IMR-90 (cell line): ENCODE measurements at regions not wholly inside any gene's neighbourhood (a gene's known extent, or its start where the extent isn't known, plus 50 kb on each side); places are given as distances from the start of the nearest gene placed in this dataset.

Source experiments
- ATAC-seq: fragments of 200-7000 bp; cut with Tn5 transposase; 2 replicates; pipeline ENCODE4 v1.9.1; 2020; ENCODE audit warnings: low read depth, mild to moderate bottlenecking, moderate library complexity
- BruUV-seq: library from RNA; stranded (reverse); fragments of 400-500 nt; replicated peaks from 2 replicates; lab custom pipeline; 2021; lab: Mats Ljungman, UMichigan
- CTCF ChIA-PET: fragments of 300-600 bp; formaldehyde crosslinking; extraction: SDS; loops from one replicate; lab custom pipeline; 2021; ENCODE audit warnings: antibody characterized with exemption; lab: Yijun Ruan, JAX
- POLR2A ChIA-PET: fragments of 300-600 bp; sonication (Branson Sonifier 250); formaldehyde crosslinking; loops from one replicate; lab custom pipeline; 2022; ENCODE audit warnings: antibody characterized with exemption; ENCODE audit not compliant: unreplicated experiment; lab: Charles Lee
- DNase-seq: peaks from one replicate; pipeline ENCODE4 v3.0.0; 2013
- H2AFZ ChIP-seq: replicated peaks from 2 replicates; pipeline ENCODE3; 2013; ENCODE audit warnings: low read length, mild to moderate bottlenecking; ENCODE audit not compliant: poor library complexity
- H2AK5ac ChIP-seq: 2 replicates; pipeline ENCODE4 v1.6.1; 2013; ENCODE audit warnings: low read depth, low read length, inconsistent platforms
- H2AK9ac ChIP-seq: replicated peaks from 2 replicates; pipeline ENCODE3; 2013; ENCODE audit warnings: mild to moderate bottlenecking, low read depth, low read length, moderate library complexity; ENCODE audit not compliant: poor library complexity
- H2BK120ac ChIP-seq: 2 replicates; pipeline ENCODE4 v1.6.1; 2013; ENCODE audit warnings: low read depth, low read length, inconsistent platforms
- H2BK15ac ChIP-seq: 3 replicates; pipeline ENCODE4 v1.6.1; 2013; ENCODE audit warnings: low read depth, low read length, inconsistent platforms
- H2BK20ac ChIP-seq: 2 replicates; pipeline ENCODE4 v1.6.1; 2013; ENCODE audit warnings: low read depth, mild to moderate bottlenecking, inconsistent platforms, low read length, moderate library complexity
- H2BK5ac ChIP-seq: 2 replicates; pipeline ENCODE4 v1.6.1; 2013; ENCODE audit warnings: mild to moderate bottlenecking, low read depth, low read length, inconsistent platforms; ENCODE audit not compliant: poor library complexity, severe bottlenecking
- H3K14ac ChIP-seq: replicated peaks from 2 replicates; pipeline ENCODE4 v1.6.1; 2013; ENCODE audit warnings: low read depth, low read length, inconsistent platforms
- H3K18ac ChIP-seq: 2 replicates; pipeline ENCODE4 v1.6.1; 2013; ENCODE audit warnings: low read depth, low read length, control low read depth
- H3K23ac ChIP-seq: 2 replicates; pipeline ENCODE4 v1.6.1; 2013; ENCODE audit warnings: low read depth, low read length, inconsistent platforms
- H3K27ac ChIP-seq: 2 replicates; pipeline ENCODE4 v1.5.1; 2013; ENCODE audit warnings: mild to moderate bottlenecking, control low read depth, low read length; ENCODE audit not compliant: insufficient read depth
- H3K27me3 ChIP-seq: 2 replicates; pipeline ENCODE4 v1.6.1; 2013; ENCODE audit warnings: low read length; ENCODE audit not compliant: control insufficient read depth, insufficient read depth
- H3K36me3 ChIP-seq: 2 replicates; pipeline ENCODE4 v1.6.1; 2013; ENCODE audit warnings: low read length, mixed read lengths; ENCODE audit not compliant: control insufficient read depth, insufficient read depth
- H3K4ac ChIP-seq: 2 replicates; pipeline ENCODE4 v1.6.1; 2013; ENCODE audit warnings: low read depth, low read length, inconsistent platforms
- H3K4me1 ChIP-seq: 2 replicates; pipeline ENCODE4 v1.6.1; 2013; ENCODE audit warnings: low read length, mixed read lengths; ENCODE audit not compliant: control insufficient read depth, insufficient read depth
- H3K4me2 ChIP-seq: 2 replicates; pipeline ENCODE4 v1.6.1; 2013; ENCODE audit warnings: low read depth, mild to moderate bottlenecking, control low read depth, low read length, moderate library complexity
- H3K4me3 ChIP-seq: 2 replicates; pipeline ENCODE4 v1.5.1; 2013; ENCODE audit warnings: low read depth, mild to moderate bottlenecking, control low read depth, low read length, moderate library complexity; ENCODE audit not compliant: insufficient read depth
- H3K56ac ChIP-seq: 2 replicates; pipeline ENCODE4 v1.6.1; 2013; ENCODE audit warnings: low read length, inconsistent platforms; ENCODE audit not compliant: insufficient read depth; ENCODE audit errors: extremely low read depth
- H3K79me1 ChIP-seq, 2 experiments: 2 replicates each; pipeline ENCODE4 v1.6.1; 2013; ENCODE audit warnings: low read length in 2 of 2, inconsistent platforms in 1 of 2, low read depth in 1 of 2
- H3K9ac ChIP-seq: 2 replicates; pipeline ENCODE4 v1.6.1; 2013; ENCODE audit warnings: low read depth, low read length, control low read depth
- H3K9me1 ChIP-seq: 2 replicates; pipeline ENCODE4 v1.6.1; 2013; ENCODE audit warnings: low read length, inconsistent platforms; ENCODE audit not compliant: insufficient read depth
- H3K9me3 ChIP-seq: 2 replicates; pipeline ENCODE4 v1.6.1; 2013; ENCODE audit warnings: low read length; ENCODE audit not compliant: control insufficient read depth, insufficient read depth
- H4K20me1 ChIP-seq: 2 replicates; pipeline ENCODE4 v1.6.1; 2013; ENCODE audit warnings: low read length, inconsistent platforms; ENCODE audit not compliant: insufficient read depth
- H4K5ac ChIP-seq: 2 replicates; pipeline ENCODE4 v1.6.1; 2013; ENCODE audit warnings: mild to moderate bottlenecking, low read depth, low read length, control low read depth
- H4K8ac ChIP-seq, 2 experiments: 2 replicates each; pipeline ENCODE4 v1.6.1; 2013; ENCODE audit warnings: low read depth in 2 of 2, low read length in 2 of 2, control low read depth in 1 of 2, inconsistent platforms in 1 of 2
- H4K91ac ChIP-seq: 2 replicates; pipeline ENCODE4 v1.6.1; 2013; ENCODE audit warnings: low read depth, low read length, inconsistent platforms; ENCODE audit not compliant: insufficient read depth
- BHLHE40 ChIP-seq: fragments of 150-350 bp; IDR thresholded peaks from 2 replicates; pipeline ENCODE4 v1.6.1; 2016; ENCODE audit warnings: mild to moderate bottlenecking, low read depth, low read length
- CEBPB ChIP-seq: IDR thresholded peaks from 2 replicates; pipeline ENCODE4 v1.6.1; 2012; ENCODE audit warnings: low read depth, low read length, improper control_type of control experiment
- CHD1 ChIP-seq: IDR thresholded peaks from 2 replicates; pipeline ENCODE4 v1.6.1; 2012; ENCODE audit warnings: low read depth, low read length, improper control_type of control experiment
- CTCF ChIP-seq: conservative IDR thresholded peaks from 2 replicates; pipeline ENCODE4 v1.5.1; 2012; ENCODE audit warnings: mild to moderate bottlenecking, low read depth, low read length, improper control_type of control experiment
- ELK1 ChIP-seq: fragments of 150-350 bp; IDR thresholded peaks from 2 replicates; pipeline ENCODE4 v1.6.1; 2016; ENCODE audit warnings: low read depth, mild to moderate bottlenecking, low read length, moderate library complexity, borderline replicate concordance
- FOS ChIP-seq: fragments of 150-350 bp; IDR thresholded peaks from 2 replicates; pipeline ENCODE4 v1.6.1; 2016; ENCODE audit warnings: low read depth, low read length
- MAFK ChIP-seq: IDR thresholded peaks from 2 replicates; pipeline ENCODE4 v1.6.1; 2012; ENCODE audit warnings: low read depth, low read length, improper control_type of control experiment
- MAZ ChIP-seq: IDR thresholded peaks from 2 replicates; pipeline ENCODE4 v1.6.1; 2012; ENCODE audit warnings: low read depth, mild to moderate bottlenecking, low read length, improper control_type of control experiment, moderate library complexity, borderline replicate concordance
- MXI1 ChIP-seq: IDR thresholded peaks from 2 replicates; pipeline ENCODE4 v1.6.1; 2012; ENCODE audit warnings: low read depth, mild to moderate bottlenecking, low read length, moderate library complexity, borderline replicate concordance
- NFE2L2 ChIP-seq: fragments of 150-350 bp; IDR thresholded peaks from 2 replicates; pipeline ENCODE4 v1.6.1; 2016; ENCODE audit warnings: low read depth, mild to moderate bottlenecking, low read length
- POLR2A ChIP-seq: IDR thresholded peaks from 2 replicates; pipeline ENCODE4 v1.6.1; 2012; ENCODE audit warnings: mild to moderate bottlenecking, low read depth, low read length
- RAD21 ChIP-seq: IDR thresholded peaks from 2 replicates; pipeline ENCODE4 v1.6.1; 2012; ENCODE audit warnings: low read length, improper control_type of control experiment
- RCOR1 ChIP-seq: IDR thresholded peaks from 2 replicates; pipeline ENCODE4 v1.6.1; 2012; ENCODE audit warnings: mild to moderate bottlenecking, low read length, improper control_type of control experiment; ENCODE audit not compliant: insufficient replicate concordance
- RFX5 ChIP-seq: IDR thresholded peaks from 2 replicates; pipeline ENCODE4 v1.8.0; 2012; ENCODE audit warnings: low read depth, mild to moderate bottlenecking, low read length, moderate library complexity
- SMC3 ChIP-seq: fragments of 150-350 bp; IDR thresholded peaks from 2 replicates; pipeline ENCODE4 v1.6.1; 2016; ENCODE audit warnings: low read depth, mild to moderate bottlenecking, antibody characterized with exemption, low read length, moderate library complexity
- USF2 ChIP-seq: fragments of 150-350 bp; IDR thresholded peaks from 2 replicates; pipeline ENCODE4 v1.6.1; 2017; ENCODE audit warnings: mild to moderate bottlenecking, antibody characterized with exemption, low read length, low read depth
- WGBS, 2 experiments: methylation state at CpG; one replicate each; pipeline versions ENCODE4 v1.1.5 to v1.1.7; 2013; ENCODE audit warnings: missing lambda C conversion rate in 2 of 2; ENCODE audit not compliant: insufficient read length in 1 of 2; ENCODE audit errors: extremely low coverage in 2 of 2; 5-methylcytosine and 5-hydroxymethylcytosine counted together
- dilution Hi-C: fragments of 300-500 bp; cut with HindIII; formaldehyde crosslinking; loops from one replicate; pipeline ENCODE4 v1.14.3; 2018; ENCODE audit warnings: low sequenced_read_pairs; ENCODE audit not compliant: unreplicated experiment
- in situ Hi-C: fragments of 300-500 bp; cut with MboI; formaldehyde crosslinking; loops from 3 replicates; pipeline ENCODE4 v1.14.3; 2019; ENCODE audit warnings: low sequenced_read_pairs, inconsistent platforms, mixed read lengths
- intact Hi-C: fragments of 100-400 bp; cut with micrococcal nuclease; formaldehyde crosslinking; loops from 2 replicates; pipeline ENCODE4 v1.10.0; 2022

GRCh38 chr2:175648577-175649063, 353.4 kb downstream of the LNPK start:
- no peak overlapping the region for H2BK120ac ChIP-seq
- no peaks in the 10 kb centered on the region for H3K79me1 ChIP-seq
- no peak overlapping the region for H3K4me2 ChIP-seq
- H3K9me3 ChIP-seq, result no peaks in the 10 kb centered on the region
- H2BK20ac ChIP-seq, result no peak overlapping the region
- ChIA-PET CTCF (no interaction called here), POLR2A (no interaction called here)
- H3K9me1 ChIP-seq, result no peaks in the 10 kb centered on the region
- ATAC-seq (no peak), DNase-seq (no peak)
- no peak overlapping the region for H4K8ac ChIP-seq
- WGBS, 2 experiments, result no CpG with 5 or more reads among the region's 1 CpG
- in situ Hi-C loops, result no loop called here
- H3K4me3 ChIP-seq, result no peak overlapping the region
- no peaks in the 10 kb centered on the region for H4K20me1 ChIP-seq
- dilution Hi-C loops, result no loop called here
- H2AFZ ChIP-seq, result no peak overlapping the region
- H4K5ac ChIP-seq, result no peak overlapping the region
- no peak overlapping the region for H2AK5ac ChIP-seq
- TF ChIP-seq BHLHE40, result no peak
- TF ChIP-seq POLR2A, result no peak
- no peak for TF ChIP-seq SMC3
- no peak for TF ChIP-seq CEBPB
- no peak for TF ChIP-seq CTCF
- TF ChIP-seq RCOR1, result no peak
- TF ChIP-seq MXI1, result no peak
- TF ChIP-seq CHD1, result no peak
- TF ChIP-seq USF2, result no peak
- TF ChIP-seq MAFK, result no peak
- TF ChIP-seq ELK1, result no peak
- no peak for TF ChIP-seq FOS
- TF ChIP-seq RFX5, result no peak
- no peak for TF ChIP-seq NFE2L2
- TF ChIP-seq RAD21, result no peak
- TF ChIP-seq MAZ, result no peak
- no peak overlapping the region for H3K18ac ChIP-seq
- H2BK15ac ChIP-seq, result no peak overlapping the region
- no peak overlapping the region for H2BK5ac ChIP-seq
- no peaks in the 10 kb centered on the region for H3K4me1 ChIP-seq
- no TSS peak for BruUV-seq
- H3K36me3 ChIP-seq, result no peaks in the 10 kb centered on the region
- H3K27ac ChIP-seq, result no peak overlapping the region
- no peak overlapping the region for H3K56ac ChIP-seq
- intact Hi-C loops, result no loop called here
- H3K14ac ChIP-seq, result no peak overlapping the region
- H3K4ac ChIP-seq, result no peak overlapping the region
- H4K91ac ChIP-seq, result no peak overlapping the region
- no peaks in the 10 kb centered on the region for H3K27me3 ChIP-seq
- H3K23ac ChIP-seq, result no peak overlapping the region
- no peak overlapping the region for H2AK9ac ChIP-seq
- H3K9ac ChIP-seq, result no peak overlapping the region
